Activated naive CD4-positive, alpha-beta T cell treated with anti-CD3 and anti-CD28 coated beads, Interleukin-2, amount 50 U/mL, for 72 hours (primary cell): ENCODE measurements at regions not wholly inside any gene's neighbourhood (a gene's known extent, or its start where the extent isn't known, plus 50 kb on each side); places are given as distances from the start of the nearest gene placed in this dataset.
"Not testable (repeated sequence)": the region's sequence is repeated elsewhere in the genome, so short reads cannot be mapped to it uniquely, and the experiment has no call there.

Source experiments
- ATAC-seq, 2 donors: fragments of 150-1000 bp; cut with Tn5 transposase; 2 replicates each; pipeline ENCODE4 v1.10.0; 2021; ENCODE audit warnings: mild to moderate bottlenecking in 2 of 2, moderate library complexity in 2 of 2
- DNase-seq, 2 donors: peaks; one replicate each; pipeline ENCODE4 v3.0.0; 2021 to 2022; ENCODE audit warnings: low spot score in 2 of 2
- H3K27ac Mint-ChIP-seq, 2 donors: one replicate each; pipeline ENCODE4 v1.8.0; 2022; ENCODE audit warnings: mild to moderate bottlenecking in 2 of 2, mixed read lengths in 2 of 2
- H3K36me3 Mint-ChIP-seq, 2 donors: one replicate each; pipeline ENCODE4 v1.8.0; 2022; ENCODE audit warnings: mixed read lengths in 2 of 2
- H3K9me3 Mint-ChIP-seq, 2 donors: one replicate each; pipeline ENCODE4 v1.8.0; 2022; ENCODE audit warnings: mixed read lengths in 2 of 2

DNA sequence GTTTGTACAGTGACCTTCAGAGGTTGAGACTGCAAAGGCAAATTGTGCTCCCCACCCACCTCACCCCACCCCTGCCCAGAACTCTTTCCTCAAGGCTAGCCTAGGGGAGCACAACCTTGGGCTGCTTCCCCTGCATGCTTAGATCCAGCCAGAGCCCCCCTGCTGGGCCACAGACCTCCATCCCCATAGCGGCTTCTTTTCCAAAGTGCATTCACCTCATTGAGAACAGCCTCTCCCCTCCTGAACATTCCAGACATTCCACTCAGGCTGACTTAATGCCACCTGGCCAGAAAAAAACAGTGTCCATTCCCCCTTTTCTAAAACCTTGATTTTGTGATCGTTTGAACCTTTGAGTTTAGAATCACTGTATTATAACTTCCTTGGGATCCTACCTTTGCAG is 124.4 kb upstream of the TOPAZ1 start:
- Mint-ChIP-seq H3K27ac (no peak overlapping the region), H3K36me3 (no peaks in the 10 kb centered on the region), H3K9me3 (no peaks in the 10 kb centered on the region)
- ATAC-seq = no peak
- no peak for DNase-seq

DNA sequence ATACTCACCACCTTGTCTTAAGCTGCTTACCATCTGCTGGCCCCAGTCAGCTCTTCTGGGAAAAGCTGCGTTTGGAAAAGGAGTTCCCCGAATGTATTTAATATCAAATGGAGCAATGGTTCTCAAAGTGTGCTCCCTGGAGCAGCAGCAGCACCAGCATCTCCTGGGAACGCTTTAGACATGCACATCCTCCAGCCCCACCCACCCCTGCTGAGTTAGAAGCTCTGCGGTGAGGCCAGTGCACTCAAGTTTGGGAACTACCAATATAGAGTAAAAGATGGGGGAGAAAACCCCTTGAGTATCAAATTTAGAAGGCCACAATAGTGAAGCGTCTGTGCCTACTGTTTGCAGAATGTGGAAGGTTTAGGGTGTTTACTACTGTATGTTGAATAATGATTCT is 124.0 kb upstream of the TOPAZ1 start:
- no peak overlapping the region for H3K27ac Mint-ChIP-seq
- H3K36me3 Mint-ChIP-seq = no peaks in the 10 kb centered on the region
- DNase-seq (no peak), ATAC-seq (no peak)
- H3K9me3 Mint-ChIP-seq = no peaks in the 10 kb centered on the region

DNA sequence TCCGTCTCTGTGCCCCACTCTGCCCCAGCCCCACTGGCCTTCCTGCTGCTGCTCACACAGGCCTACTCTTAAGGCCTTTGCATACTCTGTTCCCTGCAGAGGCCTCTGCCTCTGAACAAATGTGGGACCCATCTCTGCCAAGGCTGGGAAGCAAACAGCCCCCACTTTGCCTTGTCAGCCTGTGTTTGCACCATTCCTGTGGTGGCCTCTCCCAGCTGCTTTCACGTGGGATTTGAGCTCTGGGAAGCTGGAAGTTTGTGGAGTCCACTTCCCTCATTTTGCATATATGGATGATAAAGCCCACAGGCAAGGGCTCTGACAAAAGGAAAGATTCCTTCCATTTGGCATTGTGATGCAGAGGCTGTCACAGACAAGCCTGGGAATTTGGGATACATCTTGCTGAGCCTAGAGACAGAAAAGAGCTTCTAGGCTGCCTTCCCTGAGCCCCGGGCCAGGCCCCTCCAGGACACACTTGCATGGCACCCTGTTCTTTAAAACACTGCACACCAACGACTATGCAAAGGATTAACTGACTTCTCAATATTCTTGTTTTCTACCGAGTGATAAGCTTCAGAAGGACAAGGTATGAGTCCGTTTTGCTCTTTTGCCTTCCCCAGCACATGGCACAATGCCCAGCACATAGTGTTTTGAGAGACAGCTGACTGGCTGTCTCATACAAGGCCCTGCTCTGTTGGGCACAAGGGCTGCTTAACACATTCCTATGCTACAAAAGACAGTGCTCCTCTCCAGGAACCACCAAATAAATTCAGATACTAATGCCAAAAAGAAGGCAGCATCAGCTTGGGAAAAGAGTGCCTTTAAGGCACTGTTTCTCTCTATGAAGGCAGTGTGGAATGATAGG is 120.7 kb upstream of the TOPAZ1 start:
- no peak overlapping the region for H3K27ac Mint-ChIP-seq
- ATAC-seq (no peak), DNase-seq (no peak)
- H3K36me3 Mint-ChIP-seq = no peaks in the 10 kb centered on the region
- H3K9me3 Mint-ChIP-seq = no peaks in the 10 kb centered on the region

DNA sequence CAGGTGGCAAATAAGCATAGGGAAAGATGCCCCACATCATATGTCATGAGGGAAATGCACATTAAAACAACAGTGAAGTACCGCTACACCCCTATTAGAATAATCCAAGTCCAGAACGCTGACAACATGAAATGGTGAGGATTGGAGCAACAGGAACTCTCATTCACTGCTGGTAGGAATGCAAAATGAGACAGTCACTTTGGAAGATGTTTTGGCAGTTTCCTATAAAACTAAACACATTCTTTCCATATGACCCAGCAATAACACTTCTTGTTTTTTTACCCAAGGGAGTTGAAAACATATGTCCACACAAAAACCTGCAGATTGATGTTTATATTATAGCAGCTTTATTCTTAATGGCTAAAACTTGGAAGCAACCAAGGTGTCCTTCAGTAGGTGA is 116.4 kb upstream of the TOPAZ1 start:
- no peak overlapping the region for H3K27ac Mint-ChIP-seq
- DNase-seq = no peak
- ATAC-seq = no peak
- no peaks in the 10 kb centered on the region for H3K36me3 Mint-ChIP-seq
- H3K9me3 Mint-ChIP-seq = no peaks in the 10 kb centered on the region

DNA sequence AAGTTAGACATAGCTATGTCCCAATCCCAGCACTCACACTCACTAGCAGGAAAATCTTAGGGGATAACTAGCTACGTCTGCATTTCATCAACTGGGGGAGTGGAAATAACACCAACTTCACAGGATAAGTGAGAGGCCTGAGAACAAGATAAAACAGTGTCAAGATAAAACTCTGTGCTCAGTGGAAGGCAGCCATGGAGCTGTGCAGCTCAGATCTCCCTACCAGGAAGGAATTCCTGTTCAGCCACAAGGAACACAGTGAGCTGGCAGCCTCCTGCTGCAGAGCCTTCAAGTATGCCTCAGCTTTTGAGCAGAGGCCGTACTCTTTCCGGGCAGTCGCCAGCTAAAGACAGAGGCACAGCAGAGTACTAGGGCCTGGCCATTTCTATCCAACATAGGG is 115.8 kb upstream of the TOPAZ1 start:
- H3K9me3 Mint-ChIP-seq = no peaks in the 10 kb centered on the region
- H3K36me3 Mint-ChIP-seq = no peaks in the 10 kb centered on the region
- ATAC-seq (no peak), DNase-seq (no peak)
- H3K27ac Mint-ChIP-seq = no peak overlapping the region

DNA sequence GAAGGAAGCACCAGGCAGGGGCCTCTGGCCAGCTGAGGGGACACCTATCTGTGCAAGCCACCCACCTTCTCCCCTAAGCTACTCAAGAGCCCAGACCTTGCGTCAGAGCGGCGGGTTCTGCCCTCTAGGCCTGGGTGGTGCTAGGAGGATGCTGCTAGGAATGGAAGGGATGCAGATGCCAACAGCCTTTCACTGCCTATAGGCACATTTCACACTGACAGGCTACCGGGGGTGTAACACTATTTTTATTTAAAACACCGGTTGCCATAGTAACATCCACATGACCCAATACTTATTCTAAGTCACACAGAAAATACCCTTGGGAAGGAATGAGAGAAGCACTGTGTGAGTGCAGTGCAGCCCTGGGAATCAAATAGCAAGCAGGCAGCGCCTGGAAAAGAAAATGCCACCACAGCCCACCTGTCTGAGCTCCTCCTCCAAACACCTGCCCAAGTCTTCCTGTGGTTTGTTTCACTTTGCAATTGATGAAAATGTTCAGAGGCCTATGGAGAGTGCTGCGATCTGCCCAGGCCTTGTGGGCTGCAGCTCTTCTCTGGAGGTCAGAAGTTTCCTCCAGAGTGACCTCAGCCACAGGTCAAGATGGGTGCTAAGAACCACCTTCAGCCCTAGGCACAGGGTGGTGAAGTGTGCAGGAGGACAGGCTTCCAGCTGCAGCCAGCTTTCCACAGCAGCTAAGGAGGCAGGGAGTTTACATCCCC is 113.5 kb upstream of the TOPAZ1 start:
- H3K9me3 Mint-ChIP-seq = no peaks in the 10 kb centered on the region
- ATAC-seq = no peak
- no peak for DNase-seq
- H3K27ac Mint-ChIP-seq = no peak overlapping the region
- no peaks in the 10 kb centered on the region for H3K36me3 Mint-ChIP-seq

DNA sequence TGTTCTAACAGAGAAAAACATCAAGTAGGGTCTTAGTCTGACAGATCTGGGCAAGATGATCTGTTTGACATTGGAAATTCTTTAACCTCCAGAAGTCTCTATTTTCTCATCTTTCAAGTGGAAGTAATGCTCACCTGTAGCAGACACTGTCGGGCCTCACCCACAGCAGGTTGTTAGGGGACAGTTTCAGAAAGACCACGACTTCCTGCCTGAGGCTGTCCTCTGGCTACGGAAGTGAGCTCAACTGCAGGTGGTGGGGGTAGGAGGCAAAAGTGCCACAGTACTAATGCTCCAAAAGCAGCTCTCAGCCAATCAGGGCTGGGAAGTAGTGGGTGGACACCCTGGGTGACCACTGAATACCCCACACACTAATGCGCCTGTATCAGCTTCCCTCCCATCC is 111.4 kb upstream of the TOPAZ1 start:
- Mint-ChIP-seq H3K27ac (no peak overlapping the region), H3K36me3 (no peaks in the 10 kb centered on the region), H3K9me3 (no peaks in the 10 kb centered on the region)
- ATAC-seq = no peak
- no peak for DNase-seq

DNA sequence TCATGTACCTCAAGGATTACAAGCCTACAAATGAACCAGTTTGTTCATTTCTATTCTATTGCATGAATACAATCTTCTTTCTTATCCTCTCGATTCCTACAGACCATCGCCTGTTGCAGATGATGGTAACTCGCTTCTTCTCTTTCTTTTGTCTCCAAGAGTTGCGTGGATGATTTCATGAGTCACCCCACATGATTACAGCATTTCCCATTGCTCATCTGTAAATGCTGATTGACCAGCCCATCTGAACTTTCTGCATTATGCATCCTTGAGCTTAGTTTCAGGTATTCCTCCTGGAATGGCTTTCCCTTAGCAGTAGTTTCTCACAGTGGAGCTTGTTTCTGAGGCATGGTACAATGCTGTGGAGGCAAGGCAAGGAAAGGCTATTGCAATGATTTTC is 109.6 kb upstream of the TOPAZ1 start:
- Mint-ChIP-seq H3K36me3 (no peaks in the 10 kb centered on the region), H3K27ac (no peak overlapping the region), H3K9me3 (no peaks in the 10 kb centered on the region)
- DNase-seq (no peak), ATAC-seq (no peak)

DNA sequence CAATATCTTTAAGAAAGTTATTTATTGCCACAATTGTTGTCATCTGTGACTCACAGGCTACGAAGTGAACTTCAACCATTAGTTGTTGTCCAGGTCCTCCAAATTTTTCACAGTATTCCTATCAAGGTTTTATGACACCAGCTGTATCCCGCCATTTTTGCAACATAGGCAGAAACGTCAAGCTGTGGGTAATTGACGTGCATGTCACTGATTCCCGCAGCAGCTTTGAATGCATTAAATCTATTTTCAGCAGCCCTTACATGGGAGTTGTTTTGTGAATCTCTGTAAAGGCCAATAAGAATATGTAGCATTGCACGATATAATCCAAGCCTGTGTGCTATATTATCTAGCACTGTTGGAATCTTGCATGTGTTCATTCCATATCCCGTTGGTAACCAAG is 109.1 kb upstream of the TOPAZ1 start:
- DNase-seq = no peak
- no peaks in the 10 kb centered on the region for H3K9me3 Mint-ChIP-seq

DNA sequence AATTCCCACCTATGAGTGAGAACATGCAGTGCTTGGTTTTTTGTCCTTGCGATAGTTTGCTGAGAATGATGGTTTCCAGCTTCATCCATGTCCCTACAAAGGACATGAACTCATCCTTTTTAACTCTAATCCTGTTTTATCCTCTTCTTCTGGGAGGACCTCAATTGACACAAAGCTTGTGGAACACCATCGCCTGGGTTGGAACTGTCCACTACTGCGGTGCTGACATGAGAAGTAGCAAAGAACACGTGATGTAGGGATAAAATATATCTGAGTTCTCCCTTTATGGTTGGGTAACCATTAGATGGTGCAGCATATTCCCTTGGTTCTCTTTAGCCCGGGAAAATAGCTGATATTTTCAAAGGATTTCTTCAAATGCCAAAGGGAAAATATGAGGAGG is 105.3 kb upstream of the TOPAZ1 start:
- DNase-seq = no peak
- peaks cover 6 to 8% of the 10 kb centered on the region in 2 donors for H3K36me3 Mint-ChIP-seq
- peaks cover 0 to 4% of the 10 kb centered on the region in 2 donors for H3K9me3 Mint-ChIP-seq
- H3K27ac Mint-ChIP-seq = no peak overlapping the region
- ATAC-seq = no peak

More for the DNA sequence above, 109.1 kb upstream of the TOPAZ1 start:
- ATAC-seq = no peak
- no peak overlapping the region for H3K27ac Mint-ChIP-seq
- no peaks in the 10 kb centered on the region for H3K36me3 Mint-ChIP-seq

DNA sequence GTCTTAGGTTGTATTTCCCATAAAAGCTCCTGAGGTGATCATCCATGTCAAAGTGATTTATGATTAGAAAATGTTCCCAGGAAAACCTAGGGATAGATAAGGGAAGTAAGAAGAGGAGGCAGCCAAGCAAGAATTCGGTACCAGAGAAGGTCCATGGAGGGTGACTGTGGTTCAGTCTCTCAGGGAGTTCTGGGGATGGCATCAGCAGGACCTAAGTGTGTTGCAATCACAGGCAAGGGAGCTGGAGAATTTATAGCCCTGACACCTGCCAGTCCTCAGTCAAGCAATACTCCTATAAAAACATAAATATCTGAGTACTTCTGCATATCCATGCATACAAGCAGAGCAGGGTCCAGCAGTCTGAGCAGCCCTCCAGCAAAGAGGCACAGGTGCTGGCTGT is 95.6 kb upstream of the TOPAZ1 start:
- ATAC-seq (no peak), DNase-seq (no peak)
- no peaks in the 10 kb centered on the region for H3K9me3 Mint-ChIP-seq
- peaks cover under 1 to 1% of the 10 kb centered on the region in 2 donors for H3K36me3 Mint-ChIP-seq
- no peak overlapping the region for H3K27ac Mint-ChIP-seq

DNA sequence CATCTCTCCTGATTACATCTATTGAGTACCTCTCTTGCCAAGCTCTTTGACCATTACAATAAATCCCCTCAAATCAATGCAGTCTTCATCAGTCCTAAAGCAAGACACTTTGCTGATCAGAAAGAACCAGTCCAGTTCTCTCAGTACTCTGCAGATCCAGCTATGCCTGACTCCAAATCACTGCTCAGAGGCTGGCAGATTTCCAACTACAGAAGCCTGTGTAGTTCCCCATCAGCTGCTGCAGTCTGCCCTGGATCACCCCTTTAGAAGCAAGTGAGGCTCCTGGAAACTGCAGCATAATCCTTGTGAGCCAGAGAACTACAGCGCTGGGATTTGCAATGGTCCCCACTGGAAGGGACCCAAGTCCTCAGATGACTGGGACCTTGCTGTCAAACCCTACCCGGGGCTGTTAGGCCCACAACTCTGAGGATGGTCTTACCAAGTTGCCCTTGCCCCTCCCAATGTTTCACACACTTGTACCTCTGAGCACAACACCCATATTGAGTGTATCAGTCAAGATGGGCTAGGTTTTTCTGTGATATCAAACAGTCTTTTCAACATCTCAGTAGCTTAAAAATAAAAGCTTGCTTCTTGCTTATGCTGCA is 81.9 kb upstream of the TOPAZ1 start:
- DNase-seq (no peak), ATAC-seq (no peak)
- Mint-ChIP-seq H3K27ac (no peak overlapping the region), H3K36me3 (no peaks in the 10 kb centered on the region), H3K9me3 (no peaks in the 10 kb centered on the region)

DNA sequence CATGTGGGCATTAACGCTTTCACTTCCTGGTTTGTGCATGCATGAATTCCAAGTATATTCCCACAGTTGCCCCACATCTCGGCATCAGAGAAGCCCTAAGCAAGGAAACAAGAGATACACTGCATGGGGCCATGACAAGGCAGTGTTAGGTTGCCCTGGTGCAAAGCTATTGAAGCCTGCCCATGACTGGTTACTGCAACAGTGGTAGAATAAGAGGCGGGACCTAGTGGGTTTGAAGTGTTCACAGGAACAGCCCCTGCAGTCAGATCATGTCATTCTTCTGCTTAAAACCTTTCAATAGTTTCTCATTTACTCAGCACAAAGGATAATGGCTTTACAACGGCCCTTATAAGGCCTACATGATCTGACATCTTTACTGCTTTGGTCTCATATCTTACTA is 80.9 kb upstream of the TOPAZ1 start:
- H3K27ac Mint-ChIP-seq = no peak overlapping the region
- H3K36me3 Mint-ChIP-seq = no peaks in the 10 kb centered on the region
- ATAC-seq (peak in 1 of 2 donors; percentile 37), DNase-seq (no peak)
- no peaks in the 10 kb centered on the region for H3K9me3 Mint-ChIP-seq

DNA sequence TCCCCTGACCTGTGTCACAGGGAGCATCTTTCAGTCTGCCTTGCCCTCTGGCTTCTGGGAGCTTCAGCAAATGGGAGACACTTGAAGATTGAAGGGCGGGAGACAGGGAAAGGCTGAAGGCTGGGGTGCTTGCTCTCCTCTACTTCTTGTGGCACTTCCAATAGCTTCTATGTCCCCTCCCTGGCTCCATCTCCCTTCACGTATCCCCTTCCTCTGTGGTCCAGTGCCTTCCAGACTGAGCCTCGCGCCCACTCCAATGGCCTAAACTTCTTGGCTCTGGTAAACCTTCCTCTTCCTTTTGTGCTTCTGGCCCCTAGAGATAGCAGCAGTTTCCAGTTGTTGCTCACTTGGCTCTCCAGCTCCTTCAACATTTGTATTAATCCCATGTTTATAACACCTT is 69.8 kb upstream of the TOPAZ1 start:
- ATAC-seq = no peak
- no peak for DNase-seq
- no peaks in the 10 kb centered on the region for H3K36me3 Mint-ChIP-seq
- H3K27ac Mint-ChIP-seq = no peak overlapping the region
- H3K9me3 Mint-ChIP-seq = peaks cover 0 to 8% of the 10 kb centered on the region in 2 donors

DNA sequence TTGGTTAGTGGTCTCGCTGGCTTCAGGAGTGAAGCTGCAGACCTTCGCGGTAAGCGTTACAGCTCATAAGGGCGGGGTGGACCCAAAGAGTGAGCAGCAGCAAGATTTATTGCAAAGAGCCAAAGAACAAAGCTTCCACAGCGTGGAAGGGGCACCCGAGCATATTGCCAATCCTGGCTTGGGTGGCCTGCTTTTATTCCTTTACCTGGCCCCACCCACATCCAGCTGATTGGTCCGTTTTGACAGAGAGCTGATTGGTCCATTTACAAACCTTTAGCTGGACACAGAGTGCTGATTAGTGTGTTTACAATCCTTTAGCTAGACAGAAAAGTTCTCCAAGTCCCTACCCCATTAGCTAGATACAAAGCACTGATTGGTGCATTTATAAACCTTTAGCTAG is 69.0 kb upstream of the TOPAZ1 start:
- ATAC-seq, H3K27ac Mint-ChIP-seq, H3K9me3 Mint-ChIP-seq, H3K36me3 Mint-ChIP-seq, DNase-seq: not testable (repeated sequence)

DNA sequence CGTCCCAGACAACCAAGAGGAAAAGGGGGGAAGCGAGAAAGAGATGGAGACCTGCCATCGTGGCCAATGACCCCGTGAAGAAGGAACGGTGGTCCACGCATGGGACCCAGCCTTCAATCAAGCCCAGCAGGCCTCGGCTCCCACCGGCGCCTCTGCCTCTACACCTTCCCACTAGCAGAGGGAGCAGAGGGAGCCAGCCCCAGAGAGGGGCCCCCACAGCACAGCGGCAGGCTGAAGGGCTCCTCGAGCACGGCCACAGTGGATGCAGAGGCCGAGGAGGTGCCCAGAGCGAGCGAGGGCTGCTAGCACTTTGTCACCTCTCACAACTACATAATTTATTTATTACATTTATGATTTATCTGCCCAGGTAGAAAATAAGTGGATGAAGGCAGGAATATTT is 68.4 kb upstream of the TOPAZ1 start:
- Mint-ChIP-seq H3K36me3 (no peaks in the 10 kb centered on the region), H3K27ac (no peak overlapping the region), H3K9me3 (peaks cover 0 to 8% of the 10 kb centered on the region in 2 donors)
- ATAC-seq (no peak), DNase-seq (no peak)

DNA sequence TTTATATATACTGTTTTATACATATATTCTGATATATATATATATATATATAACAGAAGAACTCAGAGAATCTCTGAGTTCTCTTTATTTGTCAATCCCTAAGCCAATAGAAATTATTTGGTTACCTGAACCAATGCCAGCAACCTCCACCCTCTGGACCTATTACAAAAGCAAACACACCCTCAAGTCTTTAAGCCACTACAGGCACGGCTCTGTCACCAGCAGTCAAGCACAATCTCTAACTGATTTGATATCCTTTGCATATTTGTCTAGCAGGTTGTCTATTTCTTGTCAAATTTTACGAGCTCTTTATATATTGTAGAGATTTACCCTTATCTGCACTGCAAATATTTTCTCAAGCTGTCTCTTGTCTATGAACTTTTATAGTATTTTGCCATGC is 66.6 kb upstream of the TOPAZ1 start:
- Mint-ChIP-seq H3K9me3 (peaks cover 0 to 8% of the 10 kb centered on the region in 2 donors), H3K36me3 (no peaks in the 10 kb centered on the region), H3K27ac (no peak overlapping the region)
- DNase-seq (no peak), ATAC-seq (no peak)
